Loucy (cell line): ENCODE measurements at regions not wholly inside any gene's neighbourhood (a gene's known extent, or its start where the extent isn't known, plus 50 kb on each side); places are given as distances from the start of the nearest gene placed in this dataset.

Experiments used
- H2AFZ ChIP-seq: fragments of 200-600 bp; sonication (generic); 2 replicates; pipeline ENCODE4 v1.6.0; 2016; ENCODE audit warnings: antibody characterized with exemption, mild to moderate bottlenecking, low read length, moderate library complexity
- H3F3A ChIP-seq: fragments of 200-600 bp; 2 replicates; pipeline ENCODE4 v1.6.0; 2016; ENCODE audit warnings: antibody characterized with exemption, low read depth, mild to moderate bottlenecking
- H3K27me3 ChIP-seq: fragments of 200-600 bp; sonication (generic); 2 replicates; pipeline ENCODE4 v1.6.1; 2014; ENCODE audit warnings: low read length, mild to moderate bottlenecking; ENCODE audit not compliant: insufficient read depth, poor library complexity, severe bottlenecking
- H3K36me3 ChIP-seq: fragments of 200-600 bp; sonication (generic); 2 replicates; pipeline ENCODE4 v1.6.1; 2016; ENCODE audit warnings: low read length; ENCODE audit not compliant: insufficient read depth
- H3K4me1 ChIP-seq: fragments of 200-600 bp; sonication (generic); 2 replicates; pipeline ENCODE4 v1.5.1; 2014; ENCODE audit warnings: low read length, mild to moderate bottlenecking; ENCODE audit not compliant: insufficient read depth, poor library complexity, severe bottlenecking
- H3K4me2 ChIP-seq: fragments of 200-600 bp; sonication (generic); 2 replicates; pipeline ENCODE4 v1.6.0; 2014; ENCODE audit warnings: antibody characterized with exemption, low read length, low read depth, mild to moderate bottlenecking; ENCODE audit not compliant: poor library complexity, severe bottlenecking
- H3K4me3 ChIP-seq: fragments of 200-600 bp; sonication (generic); 2 replicates; pipeline ENCODE4 v1.5.1; 2014; ENCODE audit warnings: low read length, mild to moderate bottlenecking, mixed read lengths; ENCODE audit not compliant: poor library complexity, severe bottlenecking
- H3K79me2 ChIP-seq: fragments of 200-600 bp; sonication (generic); 2 replicates; pipeline ENCODE4 v1.6.1; 2014; ENCODE audit warnings: low read length; ENCODE audit not compliant: insufficient read depth
- H3K9ac ChIP-seq: fragments of 200-600 bp; sonication (generic); 2 replicates; pipeline ENCODE4 v1.6.0; 2014; ENCODE audit warnings: mild to moderate bottlenecking, low read depth, low read length, moderate library complexity; ENCODE audit not compliant: poor library complexity, severe bottlenecking
- H3K9me2 ChIP-seq: fragments of 200-600 bp; sonication (generic); replicated peaks from 2 replicates; pipeline ENCODE4 v1.6.1; 2016; ENCODE audit warnings: low read depth, low read length, mixed read lengths
- H3K9me3 ChIP-seq: fragments of 200-600 bp; sonication (generic); 2 replicates; pipeline ENCODE4 v1.6.1; 2014; ENCODE audit warnings: mild to moderate bottlenecking, antibody characterized with exemption, low read length, low read depth; ENCODE audit not compliant: insufficient read depth
- H4K20me1 ChIP-seq: fragments of 200-600 bp; sonication (generic); 2 replicates; pipeline ENCODE4 v1.6.0; 2014; ENCODE audit warnings: antibody characterized with exemption, low read length, mild to moderate bottlenecking; ENCODE audit not compliant: insufficient read depth, poor library complexity, severe bottlenecking
- EZH2phosphoT487 ChIP-seq: fragments of 200-600 bp; IDR thresholded peaks from 2 replicates; pipeline ENCODE4 v1.6.1; 2018; ENCODE audit warnings: antibody characterized with exemption, mild to moderate bottlenecking, moderate library complexity, borderline replicate concordance
- TF ChIP-seq, protein P1 (sequence below): fragments of 200-600 bp; sonication (generic); conservative IDR thresholded peaks from 2 replicates; pipeline ENCODE4 v1.5.1; 2014; ENCODE audit warnings: mild to moderate bottlenecking, antibody characterized with exemption, low read length

DNA sequence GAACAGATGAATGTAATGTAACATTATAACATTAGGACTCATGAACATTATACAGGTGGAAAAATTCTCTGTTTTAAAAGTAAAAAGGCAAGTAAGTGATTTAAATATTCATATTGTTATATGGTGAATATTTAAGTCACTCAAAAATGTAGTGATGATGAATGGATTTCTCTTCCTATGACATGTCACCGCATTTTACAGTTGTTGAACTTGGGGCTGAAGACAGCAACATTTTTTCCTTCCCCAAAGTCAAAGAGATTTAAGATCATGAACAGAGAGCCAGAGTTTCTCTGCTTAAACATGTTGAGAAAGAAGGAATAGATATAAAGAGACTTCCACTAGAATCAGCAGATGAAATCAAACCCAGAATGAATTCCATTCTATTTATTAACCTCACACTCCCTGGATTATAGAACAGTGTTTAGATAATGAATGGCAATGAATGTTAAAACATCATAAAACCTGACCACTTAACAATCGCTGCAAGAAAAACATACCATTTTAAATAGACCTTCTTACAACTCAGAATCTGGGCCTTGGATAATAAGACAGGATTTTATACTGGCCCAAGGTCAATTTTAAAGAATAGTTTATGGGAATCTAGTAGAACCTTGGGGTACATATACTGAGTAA lies 163.6 kb upstream of the SIX2 start:
- Histone ChIP-seq H3K9ac (no peak overlapping the region), H2AFZ (no peak overlapping the region), H3K9me2 (no peaks in the 10 kb centered on the region), H3K4me1 (no peaks in the 10 kb centered on the region), H4K20me1 (no peaks in the 10 kb centered on the region), H3K4me3 (no peak overlapping the region), H3K36me3 (no peaks in the 10 kb centered on the region), H3K79me2 (no peaks in the 10 kb centered on the region), H3K9me3 (no peaks in the 10 kb centered on the region), H3K27me3 (no peaks in the 10 kb centered on the region), H3F3A (no peaks in the 10 kb centered on the region), H3K4me2 (no peak overlapping the region)
- TF ChIP-seq, protein P1, sequence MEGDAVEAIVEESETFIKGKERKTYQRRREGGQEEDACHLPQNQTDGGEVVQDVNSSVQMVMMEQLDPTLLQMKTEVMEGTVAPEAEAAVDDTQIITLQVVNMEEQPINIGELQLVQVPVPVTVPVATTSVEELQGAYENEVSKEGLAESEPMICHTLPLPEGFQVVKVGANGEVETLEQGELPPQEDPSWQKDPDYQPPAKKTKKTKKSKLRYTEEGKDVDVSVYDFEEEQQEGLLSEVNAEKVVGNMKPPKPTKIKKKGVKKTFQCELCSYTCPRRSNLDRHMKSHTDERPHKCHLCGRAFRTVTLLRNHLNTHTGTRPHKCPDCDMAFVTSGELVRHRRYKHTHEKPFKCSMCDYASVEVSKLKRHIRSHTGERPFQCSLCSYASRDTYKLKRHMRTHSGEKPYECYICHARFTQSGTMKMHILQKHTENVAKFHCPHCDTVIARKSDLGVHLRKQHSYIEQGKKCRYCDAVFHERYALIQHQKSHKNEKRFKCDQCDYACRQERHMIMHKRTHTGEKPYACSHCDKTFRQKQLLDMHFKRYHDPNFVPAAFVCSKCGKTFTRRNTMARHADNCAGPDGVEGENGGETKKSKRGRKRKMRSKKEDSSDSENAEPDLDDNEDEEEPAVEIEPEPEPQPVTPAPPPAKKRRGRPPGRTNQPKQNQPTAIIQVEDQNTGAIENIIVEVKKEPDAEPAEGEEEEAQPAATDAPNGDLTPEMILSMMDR = no peak
- no peak for TF ChIP-seq EZH2phosphoT487

DNA sequence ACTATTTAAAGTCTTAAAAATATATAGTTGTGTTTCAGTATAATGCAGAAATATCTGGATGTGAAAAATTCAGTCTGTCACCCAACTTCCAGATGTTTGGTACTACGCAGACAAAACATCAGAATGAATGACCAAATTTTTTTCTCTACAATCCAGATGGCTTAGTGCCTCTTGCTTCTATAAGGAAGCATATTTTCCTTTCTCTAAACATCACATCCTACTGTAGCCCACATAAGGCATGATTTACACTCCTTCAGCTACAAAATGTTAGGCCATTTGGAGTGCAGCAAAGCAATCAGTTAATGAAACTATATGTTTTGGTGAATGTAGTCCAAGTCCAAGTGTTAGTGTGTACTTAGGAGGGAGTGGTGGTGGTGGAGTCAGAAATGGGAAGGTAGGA lies 162.9 kb upstream of the SIX2 start:
- Histone ChIP-seq H3K4me2 (no peak overlapping the region), H3K9me2 (no peaks in the 10 kb centered on the region), H3K79me2 (no peaks in the 10 kb centered on the region), H2AFZ (no peak overlapping the region), H3K4me1 (no peaks in the 10 kb centered on the region), H4K20me1 (no peaks in the 10 kb centered on the region), H3K27me3 (no peaks in the 10 kb centered on the region), H3F3A (no peaks in the 10 kb centered on the region), H3K4me3 (no peak overlapping the region), H3K9ac (no peak overlapping the region), H3K9me3 (no peaks in the 10 kb centered on the region), H3K36me3 (no peaks in the 10 kb centered on the region)
- TF ChIP-seq, protein P1 = no peak
- TF ChIP-seq EZH2phosphoT487 = no peak

- H3K4me2 ChIP-seq = no peak overlapping the region
- H3K9me3 ChIP-seq = no peaks in the 10 kb centered on the region
- no peaks in the 10 kb centered on the region for H3K36me3 ChIP-seq
- no peaks in the 10 kb centered on the region for H3F3A ChIP-seq
- no peaks in the 10 kb centered on the region for H3K79me2 ChIP-seq
- H3K4me3 ChIP-seq = no peak overlapping the region
- no peaks in the 10 kb centered on the region for H3K27me3 ChIP-seq
- no peak overlapping the region for H3K9ac ChIP-seq
- no peaks in the 10 kb centered on the region for H4K20me1 ChIP-seq
- no peaks in the 10 kb centered on the region for H3K4me1 ChIP-seq
- no peak for TF ChIP-seq EZH2phosphoT487
- TF ChIP-seq, protein P1 = no peak
- no peaks in the 10 kb centered on the region for H3K9me2 ChIP-seq
- H2AFZ ChIP-seq = no peak overlapping the region
Observed at GRCh38 chr2:45171136-45171501, 161.9 kb upstream of the SIX2 start.
